H9 (cell line): ENCODE measurements at regions not wholly inside any gene's neighbourhood (a gene's known extent, or its start where the extent isn't known, plus 50 kb on each side); places are given as distances from the start of the nearest gene placed in this dataset.

ENCODE experiments used
- DNase-seq: peaks from one replicate; pipeline ENCODE4 v3.0.0-alpha.2; 2017
- H2AFZ ChIP-seq: one replicate; pipeline ENCODE4 v1.6.1; 2013; ENCODE audit warnings: mild to moderate bottlenecking, low read length, control low read depth, moderate library complexity
- H2AK5ac ChIP-seq: 2 replicates; pipeline ENCODE4 v1.6.1; 2013; ENCODE audit warnings: low read length, control low read depth, mixed read lengths; ENCODE audit not compliant: insufficient read length
- H2BK120ac ChIP-seq: one replicate; pipeline ENCODE4 v1.6.1; 2013; ENCODE audit warnings: low read depth, mild to moderate bottlenecking, low read length, control low read depth, inconsistent platforms; ENCODE audit not compliant: poor library complexity, severe bottlenecking
- H2BK12ac ChIP-seq: 2 replicates; pipeline ENCODE4 v1.6.1; 2013; ENCODE audit warnings: low read length, control low read depth, mixed read lengths, low read depth; ENCODE audit not compliant: insufficient read length
- H2BK15ac ChIP-seq: 2 replicates; pipeline ENCODE4 v1.6.1; 2013; ENCODE audit warnings: low read depth, low read length, control low read depth
- H2BK20ac ChIP-seq: one replicate; pipeline ENCODE4 v1.6.1; 2013; ENCODE audit warnings: low read depth, mild to moderate bottlenecking, low read length, control low read depth, inconsistent platforms; ENCODE audit not compliant: poor library complexity, severe bottlenecking
- H2BK5ac ChIP-seq: 2 replicates; pipeline ENCODE4 v1.6.1; 2013; ENCODE audit warnings: low read length, control low read depth, mixed read lengths; ENCODE audit not compliant: insufficient read length
- H3K14ac ChIP-seq: 2 replicates; pipeline ENCODE4 v1.6.1; 2013; ENCODE audit warnings: low read length, control low read depth; ENCODE audit not compliant: insufficient read depth
- H3K18ac ChIP-seq: 2 replicates; pipeline ENCODE4 v1.6.1; 2013; ENCODE audit warnings: low read depth, mild to moderate bottlenecking, mixed read lengths, low read length, control low read depth; ENCODE audit not compliant: insufficient read length
- H3K23ac ChIP-seq: 2 replicates; pipeline ENCODE4 v1.6.1; 2013; ENCODE audit warnings: low read length, control low read depth, mixed read lengths, low read depth; ENCODE audit not compliant: insufficient read length
- H3K23me2 ChIP-seq: 2 replicates; pipeline ENCODE4 v1.6.1; 2013; ENCODE audit warnings: low read depth, mild to moderate bottlenecking, mixed read lengths, low read length, control low read depth; ENCODE audit not compliant: insufficient read length, poor library complexity, severe bottlenecking
- H3K27ac ChIP-seq: 2 replicates; pipeline ENCODE4 v1.5.1; 2013; ENCODE audit warnings: low read length, control low read depth, mixed read lengths, low read depth; ENCODE audit not compliant: insufficient read length
- H3K27me3 ChIP-seq: 2 replicates; pipeline ENCODE4 v1.6.1; 2013; ENCODE audit warnings: low read length, control low read depth, inconsistent platforms; ENCODE audit not compliant: insufficient read depth
- H3K4ac ChIP-seq: 2 replicates; pipeline ENCODE4 v1.6.1; 2013; ENCODE audit warnings: low read depth, mild to moderate bottlenecking, control low read depth, inconsistent platforms, low read length, moderate library complexity
- H3K4me1 ChIP-seq: 2 replicates; pipeline ENCODE4 v1.6.1; 2013; ENCODE audit warnings: low read length, control low read depth, inconsistent platforms; ENCODE audit not compliant: insufficient read depth
- H3K4me2 ChIP-seq: 2 replicates; pipeline ENCODE4 v1.6.1; 2013; ENCODE audit warnings: low read length, control low read depth, mixed read lengths; ENCODE audit not compliant: insufficient read length, insufficient read depth
- H3K56ac ChIP-seq: 2 replicates; pipeline ENCODE4 v1.6.1; 2013; ENCODE audit warnings: low read depth, mild to moderate bottlenecking, mixed read lengths, low read length, control low read depth; ENCODE audit not compliant: insufficient read length
- H3K79me1 ChIP-seq: 2 replicates; pipeline ENCODE4 v1.6.1; 2013; ENCODE audit warnings: low read depth, mild to moderate bottlenecking, moderate library complexity, low read length, control low read depth, inconsistent platforms; ENCODE audit not compliant: insufficient read depth, poor library complexity, severe bottlenecking
- H3K79me2 ChIP-seq: 2 replicates; pipeline ENCODE4 v1.6.1; 2013; ENCODE audit warnings: low read length, control low read depth, inconsistent platforms; ENCODE audit not compliant: insufficient read depth
- H3K9ac ChIP-seq: 2 replicates; pipeline ENCODE4 v1.6.1; 2013; ENCODE audit warnings: low read length, control low read depth, mixed read lengths; ENCODE audit not compliant: insufficient read length; ENCODE audit errors: extremely low read depth
- H3K9me3 ChIP-seq: one replicate; pipeline ENCODE4 v1.6.1; 2013; ENCODE audit warnings: low read depth, low read length, inconsistent platforms; ENCODE audit not compliant: control insufficient read depth
- H3T11ph ChIP-seq: one replicate; pipeline ENCODE4 v1.6.1; 2013; ENCODE audit warnings: mild to moderate bottlenecking, low read length, control low read depth, inconsistent platforms
- H4K20me1 ChIP-seq: one replicate; pipeline ENCODE4 v1.6.1; 2013; ENCODE audit not compliant: control insufficient read depth, insufficient read length, insufficient read depth
- H4K5ac ChIP-seq: 2 replicates; pipeline ENCODE4 v1.6.1; 2013; ENCODE audit warnings: low read depth, mild to moderate bottlenecking, mixed read lengths, low read length, control low read depth; ENCODE audit not compliant: insufficient read length
- H4K8ac ChIP-seq: replicated peaks from 2 replicates; pipeline ENCODE4 v1.6.1; 2013; ENCODE audit warnings: low read length, control low read depth, mixed read lengths, low read depth; ENCODE audit not compliant: insufficient read length
- H4K91ac ChIP-seq: 2 replicates; pipeline ENCODE4 v1.6.1; 2013; ENCODE audit warnings: low read depth, mild to moderate bottlenecking, moderate library complexity, mixed read lengths, low read length, control low read depth; ENCODE audit not compliant: insufficient read length
- H3K27ac Mint-ChIP-seq, 3 experiments: 2 replicates in 2 of 3; 3 replicates in 1 of 3; pipeline ENCODE4 v1.8.0; 2020 to 2021; ENCODE audit warnings: mixed read lengths in 3 of 3, mild to moderate bottlenecking in 1 of 3, moderate library complexity in 1 of 3
- H3K27me3 Mint-ChIP-seq: 2 replicates; pipeline ENCODE4 v1.8.0; 2021; ENCODE audit warnings: low read depth, mild to moderate bottlenecking, moderate library complexity, mixed read lengths
- H3K36me3 Mint-ChIP-seq, 3 experiments: 2 replicates in 2 of 3; 3 replicates in 1 of 3; pipeline ENCODE4 v1.8.0; 2020 to 2021; ENCODE audit warnings: low read depth in 3 of 3, mixed read lengths in 3 of 3; ENCODE audit not compliant: insufficient read depth in 1 of 3
- H3K4me1 Mint-ChIP-seq, 2 experiments: 2 replicates each; pipeline ENCODE4 v1.8.0; 2020; ENCODE audit warnings: mixed read lengths in 2 of 2
- H3K4me3 Mint-ChIP-seq, 2 experiments: 2 replicates in 1 of 2; 3 replicates in 1 of 2; pipeline ENCODE4 v1.8.0; 2020 to 2021; ENCODE audit warnings: mild to moderate bottlenecking in 2 of 2, mixed read lengths in 2 of 2, moderate library complexity in 1 of 2
- H3K9me3 Mint-ChIP-seq, 2 experiments: 2 replicates in 1 of 2; 3 replicates in 1 of 2; pipeline ENCODE4 v1.8.0; 2020; ENCODE audit warnings: mild to moderate bottlenecking in 2 of 2, mixed read lengths in 2 of 2, moderate library complexity in 1 of 2
- CTCF ChIP-seq: fragments of 200-600 bp; sonication (generic); conservative IDR thresholded peaks from 3 replicates; pipeline ENCODE4 v1.8.0; 2021; ENCODE audit warnings: antibody characterized with exemption, mild to moderate bottlenecking
- WGBS: extraction: QIAGEN DNeasy Blood & Tissue Kit; methylation state at CpG from one replicate; pipeline ENCODE4 v1.1.7; 2013; ENCODE audit warnings: missing lambda C conversion rate, low lambda C conversion rate, mixed read lengths; ENCODE audit not compliant: insufficient read length; ENCODE audit errors: extremely low coverage; 5-methylcytosine and 5-hydroxymethylcytosine counted together

DNA sequence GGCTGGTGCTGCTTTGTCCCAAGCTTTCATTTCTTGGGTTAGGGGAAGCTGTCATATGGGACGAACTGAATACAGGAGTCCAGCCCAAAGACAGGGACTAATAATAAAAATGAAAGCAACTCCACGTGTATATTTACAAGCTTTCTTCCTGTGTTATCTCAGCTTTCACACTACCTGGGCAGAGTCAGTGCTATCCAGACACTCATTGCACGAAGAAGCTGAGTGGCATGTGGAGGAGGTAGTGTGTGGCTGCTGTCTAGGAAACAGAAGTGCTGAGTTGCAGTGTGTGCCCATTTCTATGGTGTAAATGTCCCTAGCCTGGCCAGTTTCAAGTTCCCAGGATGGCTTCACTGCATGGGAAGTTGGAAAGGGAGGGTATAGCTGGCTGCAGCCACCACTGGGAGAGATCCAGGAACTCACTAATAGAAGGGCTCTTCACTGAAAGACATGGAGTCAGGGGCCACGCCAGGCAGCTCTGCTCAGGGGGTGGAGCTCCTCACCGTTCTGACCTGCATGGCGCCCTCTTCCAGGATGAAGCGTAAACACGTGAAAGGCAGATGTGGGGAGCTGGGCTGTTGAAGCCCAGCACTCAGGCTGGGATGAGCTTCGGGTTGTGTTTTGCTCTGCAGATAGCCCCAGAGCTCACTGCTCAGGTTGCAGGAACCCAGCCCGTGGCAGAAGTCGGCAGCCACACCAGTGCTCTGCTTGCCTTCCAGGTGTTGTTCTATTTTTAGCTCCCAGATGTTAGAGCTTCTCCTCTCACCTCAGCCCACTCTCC is 116.9 kb downstream of the IRX2 start:
- H3K27ac Mint-ChIP-seq, result no peak overlapping the region
- Histone ChIP-seq H4K8ac (no peak overlapping the region), H3K4me1 (0 out of 2 replicates have a peak, but pooled peaks cover 2% of the 10 kb centered on the region), H2BK5ac (no peak overlapping the region), H3K27ac (no peak overlapping the region), H4K91ac (no peak overlapping the region), H3K9me3 (no peaks in the 10 kb centered on the region), H3K79me1 (no peaks in the 10 kb centered on the region), H2BK15ac (no peak overlapping the region), H3K4ac (no peak overlapping the region), H3K23me2 (no peaks in the 10 kb centered on the region), H4K5ac (no peak overlapping the region), H3K23ac (no peak overlapping the region), H3T11ph (no peak overlapping the region), H4K20me1 (no peaks in the 10 kb centered on the region), H3K27me3 (no peaks in the 10 kb centered on the region), H2BK20ac (no peak overlapping the region), H3K18ac (no peak overlapping the region), H3K4me2 (no peak overlapping the region), H2BK12ac (no peak overlapping the region), H3K79me2 (no peaks in the 10 kb centered on the region), H3K56ac (no peak overlapping the region), H3K14ac (no peak overlapping the region), H3K9ac (no peak overlapping the region), H2BK120ac (no peak overlapping the region), H2AFZ (no peak overlapping the region), H2AK5ac (no peak overlapping the region)
- H3K4me1 Mint-ChIP-seq, result peaks cover 18 to 23% of the 10 kb centered on the region in 2 experiments
- no peak overlapping the region for H3K4me3 Mint-ChIP-seq
- no peaks in the 10 kb centered on the region for H3K36me3 Mint-ChIP-seq
- no CpG with 5 or more reads among the region's 11 CpGs for WGBS
- peaks cover 14% of the 10 kb centered on the region for H3K27me3 Mint-ChIP-seq
- TF ChIP-seq CTCF, result peak; percentile 24; the same call in 1 of the 3 replicates
- peak; percentile 50 for DNase-seq
- H3K9me3 Mint-ChIP-seq, result no peaks in the 10 kb centered on the region; a peak in 1 of 5 replicates
